Transverse colon (tissue), 4 donors: ENCODE measurements at regions not wholly inside any gene's neighbourhood (a gene's known extent, or its start where the extent isn't known, plus 50 kb on each side); places are given as distances from the start of the nearest gene placed in this dataset.

Source experiments
- DNase-seq: peaks from one replicate; pipeline ENCODE4 v3.0.0-alpha.2; 2019
- H3K27ac ChIP-seq, 4 donors: fragments of 200-600 bp; sonication (generic); 2 replicates each; pipeline ENCODE4 v1.5.1; 2016 to 2018; ENCODE audit warnings: inconsistent platforms in 4 of 4
- H3K27me3 ChIP-seq: fragments of 200-600 bp; sonication (generic); 2 replicates; pipeline ENCODE4 v1.5.1; 2017; ENCODE audit warnings: inconsistent platforms
- H3K36me3 ChIP-seq, 4 donors: fragments of 200-600 bp; sonication (generic); 2 replicates each; pipeline ENCODE4 v1.5.1; 2017 to 2019; ENCODE audit warnings: inconsistent platforms in 4 of 4
- H3K4me1 ChIP-seq, 4 donors: fragments of 200-600 bp; sonication (generic); 2 replicates each; pipeline ENCODE4 v1.5.1; 2017 to 2020; ENCODE audit warnings: inconsistent platforms in 4 of 4
- H3K4me3 ChIP-seq, 4 donors: fragments of 200-600 bp; sonication (generic); 1 replicate in 1 of 4; 2 replicates in 3 of 4; pipeline versions ENCODE4 v1.5.1 to v1.6.1; 2017 to 2019; ENCODE audit warnings: inconsistent platforms in 4 of 4
- H3K9me3 ChIP-seq, 2 donors: fragments of 200-600 bp; sonication (generic); 2 replicates each; pipeline ENCODE4 v1.5.1; 2017 to 2019; ENCODE audit warnings: inconsistent platforms in 2 of 2
- CTCF ChIP-seq, 5 experiments: fragments of 200-600 bp in 3 of 5; fragments of 450-650 bp in 2 of 5; sonication (generic) in 3 of 5; IDR thresholded peaks; 1 replicate in 2 of 5; 2 replicates in 3 of 5; pipeline ENCODE4 v1.5.1; 2016 to 2017; ENCODE audit warnings: antibody characterized with exemption in 5 of 5, inconsistent platforms in 3 of 5, mild to moderate bottlenecking in 2 of 5, moderate library complexity in 1 of 5
- EP300 ChIP-seq: sonication (generic); formaldehyde crosslinking; IDR thresholded peaks from one replicate; pipeline ENCODE4 v1.6.1; 2017; ENCODE audit warnings: antibody characterized with exemption, low read depth
- POLR2A ChIP-seq: fragments of 450-650 bp; IDR thresholded peaks from one replicate; pipeline ENCODE4 v1.6.1; 2016; ENCODE audit warnings: antibody characterized with exemption, mild to moderate bottlenecking, moderate library complexity
- POLR2AphosphoS5 ChIP-seq, 3 donors: sonication (generic); formaldehyde crosslinking; IDR thresholded peaks; one replicate each; pipeline ENCODE4 v1.6.1; 2016; ENCODE audit warnings: antibody characterized with exemption in 3 of 3
- WGBS, 2 donors: methylation state at CpG; one replicate each; pipeline ENCODE4 v1.1.5; 2018; ENCODE audit warnings: low coverage in 1 of 2; 5-methylcytosine and 5-hydroxymethylcytosine counted together
- in situ Hi-C, 4 donors: fragments of 200-750 bp; cut with MboI; loops; one replicate each; pipeline versions ENCODE4 v1.15.0 to v1.15.1; 2017; ENCODE audit warnings: low sequenced_read_pairs in 3 of 4, low pct_ligation_motif_present in 1 of 4, low pct_unique_long_range_greater_than_20kb in 1 of 4
- intact Hi-C: fragments of 100-400 bp; cut with DNase I; formaldehyde crosslinking; loops from one replicate; pipeline ENCODE4 v1.15.1; 2023; ENCODE audit warnings: low total_unique reads

GRCh38 chr5:38104497-38105230 is 153.7 kb upstream of the EGFLAM start:
- H3K36me3 ChIP-seq, result no peaks in the 10 kb centered on the region
- H3K4me1 ChIP-seq, result no peaks in the 10 kb centered on the region
- DNase-seq, result no peak
- no peaks in the 10 kb centered on the region for H3K9me3 ChIP-seq
- in situ Hi-C loops (no loop called here), intact Hi-C loops (no loop called here)
- TF ChIP-seq POLR2AphosphoS5 (IDR thresholded peaks at IDR 0.05) (no peak), CTCF (IDR thresholded peaks at IDR 0.05) (no peak), EP300 (no peak), POLR2A (no peak)
- no peaks in the 10 kb centered on the region for H3K27me3 ChIP-seq
- no peak overlapping the region for H3K4me3 ChIP-seq
- H3K27ac ChIP-seq, result no peak overlapping the region
- 50 to 60% methylated on average over 5 of the region's 5 CpGs for WGBS, 2 donors

- Histone ChIP-seq H3K4me1 (no peaks in the 10 kb centered on the region), H3K36me3 (no peaks in the 10 kb centered on the region), H3K4me3 (no peak overlapping the region), H3K9me3 (no peaks in the 10 kb centered on the region), H3K27me3 (no peaks in the 10 kb centered on the region), H3K27ac (no peak overlapping the region)
- TF ChIP-seq EP300, result no peak
- no peak for TF ChIP-seq POLR2AphosphoS5 (IDR thresholded peaks at IDR 0.05)
- TF ChIP-seq CTCF (IDR thresholded peaks at IDR 0.05), result no peak
- no peak for TF ChIP-seq POLR2A
- no peak for DNase-seq
- in situ Hi-C loops, result no loop called here
- WGBS, 2 donors, result 93 to 95% methylated on average over 10 of the region's 10 CpGs
- intact Hi-C loops, result no loop called here
Observed at GRCh38 chr5:38101897-38102296, 156.5 kb upstream of the EGFLAM start.

GRCh38 chr5:38099205-38100168 is 158.9 kb upstream of the EGFLAM start:
- intact Hi-C loops, result no loop called here
- 69 to 77% methylated on average over 3 of the region's 3 CpGs for WGBS, 2 donors

More at GRCh38 chr5:38099205-38100168, 158.9 kb upstream of the EGFLAM start:
- no peaks in the 10 kb centered on the region for H3K36me3 ChIP-seq
- H3K4me1 ChIP-seq, result no peaks in the 10 kb centered on the region
- in situ Hi-C loops, result no loop called here
- TF ChIP-seq CTCF (IDR thresholded peaks at IDR 0.05) (no peak), EP300 (no peak), POLR2A (no peak), POLR2AphosphoS5 (IDR thresholded peaks at IDR 0.05) (no peak)
- no peak overlapping the region for H3K4me3 ChIP-seq
- no peak for DNase-seq
- H3K9me3 ChIP-seq, result no peaks in the 10 kb centered on the region
- H3K27me3 ChIP-seq, result no peaks in the 10 kb centered on the region
- H3K27ac ChIP-seq, result no peak overlapping the region
